ENCODE measurements at regions not wholly inside any gene's neighbourhood (a gene's known extent, or its start where the extent isn't known, plus 50 kb on each side); places are given as distances from the start of the nearest gene placed in this dataset.
"Not testable (repeated sequence)": the region's sequence is repeated elsewhere in the genome, so short reads cannot be mapped to it uniquely, and the experiment has no call there.

DNA sequence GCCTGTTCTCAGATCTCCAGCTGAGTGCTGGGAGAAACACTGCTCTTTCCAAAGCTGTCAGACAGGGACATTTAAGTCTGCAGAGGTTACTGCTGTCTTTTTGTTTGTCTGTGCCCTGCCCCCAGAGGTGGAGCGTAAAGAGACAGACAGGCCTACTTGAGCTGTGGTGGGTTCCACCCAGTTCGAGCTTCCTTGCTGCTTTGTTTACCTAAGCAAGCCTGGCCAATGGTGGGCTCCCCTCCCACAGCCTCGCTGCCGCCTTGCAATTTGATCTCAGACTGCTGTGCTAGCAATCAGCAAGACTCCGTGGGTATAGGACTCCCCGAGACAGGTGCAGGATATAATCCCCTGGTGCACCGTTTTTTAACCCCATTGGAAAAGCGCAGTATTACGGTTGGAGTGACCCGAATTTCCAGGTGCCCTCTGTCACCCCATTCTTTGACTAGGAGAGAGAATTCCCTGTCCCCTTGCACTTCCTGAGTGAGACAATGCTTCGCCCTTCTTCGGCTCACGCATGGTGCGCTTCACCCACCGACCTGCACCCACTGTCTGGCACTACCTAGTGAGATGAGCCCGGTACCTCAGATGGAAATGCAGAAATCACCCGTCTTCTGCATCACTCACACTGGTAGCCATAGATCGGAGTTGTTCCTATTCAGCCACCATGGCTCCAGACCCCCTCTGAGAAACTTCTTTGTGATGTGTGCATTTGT lies 650.3 kb upstream of the ALG10B start:
- TF ChIP-seq, protein P1, sequence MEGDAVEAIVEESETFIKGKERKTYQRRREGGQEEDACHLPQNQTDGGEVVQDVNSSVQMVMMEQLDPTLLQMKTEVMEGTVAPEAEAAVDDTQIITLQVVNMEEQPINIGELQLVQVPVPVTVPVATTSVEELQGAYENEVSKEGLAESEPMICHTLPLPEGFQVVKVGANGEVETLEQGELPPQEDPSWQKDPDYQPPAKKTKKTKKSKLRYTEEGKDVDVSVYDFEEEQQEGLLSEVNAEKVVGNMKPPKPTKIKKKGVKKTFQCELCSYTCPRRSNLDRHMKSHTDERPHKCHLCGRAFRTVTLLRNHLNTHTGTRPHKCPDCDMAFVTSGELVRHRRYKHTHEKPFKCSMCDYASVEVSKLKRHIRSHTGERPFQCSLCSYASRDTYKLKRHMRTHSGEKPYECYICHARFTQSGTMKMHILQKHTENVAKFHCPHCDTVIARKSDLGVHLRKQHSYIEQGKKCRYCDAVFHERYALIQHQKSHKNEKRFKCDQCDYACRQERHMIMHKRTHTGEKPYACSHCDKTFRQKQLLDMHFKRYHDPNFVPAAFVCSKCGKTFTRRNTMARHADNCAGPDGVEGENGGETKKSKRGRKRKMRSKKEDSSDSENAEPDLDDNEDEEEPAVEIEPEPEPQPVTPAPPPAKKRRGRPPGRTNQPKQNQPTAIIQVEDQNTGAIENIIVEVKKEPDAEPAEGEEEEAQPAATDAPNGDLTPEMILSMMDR (conservative IDR thresholded peaks at IDR 0.05; ENCODE audit: low read length) = no peak
- TF ChIP-seq EZH2phosphoT487 (IDR thresholded peaks at IDR 0.05; ENCODE audit: borderline replicate concordance) = no peak

DNA sequence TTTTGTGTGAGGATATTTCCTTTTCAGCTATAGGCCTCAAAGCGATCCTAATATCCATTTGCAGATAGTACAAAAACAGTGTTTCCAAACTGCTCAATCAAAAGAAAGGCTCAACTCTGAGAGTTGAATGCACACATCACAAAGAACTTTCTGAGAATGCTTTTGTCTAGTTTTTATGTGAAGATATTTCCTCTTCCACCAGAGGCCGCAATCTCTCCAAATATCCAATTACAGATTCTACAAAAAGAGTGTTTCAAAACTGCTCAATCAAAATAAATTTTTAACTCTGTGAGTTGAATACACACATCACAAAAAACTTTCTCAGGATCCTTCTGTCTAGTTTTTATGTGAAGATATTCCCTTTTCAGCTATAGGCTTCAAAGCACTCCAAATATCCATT lies 648.0 kb upstream of the ALG10B start:
- H3F3A ChIP-seq (ENCODE audit: low read depth); H3K9me2 ChIP-seq (replicated peaks; ENCODE audit: low read depth, low read length): not testable (repeated sequence)

More for the DNA sequence above, 650.3 kb upstream of the ALG10B start:
- no peak overlapping the region for H3K4me2 ChIP-seq (ENCODE audit: low read depth, low read length, poor library complexity, severe bottlenecking)
- H3K4me1 ChIP-seq (ENCODE audit: insufficient read depth, low read length, poor library complexity, severe bottlenecking) = no peaks in the 10 kb centered on the region
- no peaks in the 10 kb centered on the region for H4K20me1 ChIP-seq (ENCODE audit: insufficient read depth, low read length, poor library complexity, severe bottlenecking)
- no peak overlapping the region for H3K9ac ChIP-seq (ENCODE audit: low read depth, low read length, poor library complexity, severe bottlenecking)
- H3F3A ChIP-seq (ENCODE audit: low read depth) = no peaks in the 10 kb centered on the region
- no peaks in the 10 kb centered on the region for H3K79me2 ChIP-seq (ENCODE audit: insufficient read depth, low read length)
- H2AFZ ChIP-seq (ENCODE audit: low read length) = no peak overlapping the region
- H3K27me3 ChIP-seq (ENCODE audit: insufficient read depth, low read length, poor library complexity, severe bottlenecking) = no peaks in the 10 kb centered on the region
- H3K36me3 ChIP-seq (ENCODE audit: insufficient read depth, low read length) = no peaks in the 10 kb centered on the region
- no peak overlapping the region for H3K4me3 ChIP-seq (ENCODE audit: low read length, poor library complexity, severe bottlenecking)
- no peaks in the 10 kb centered on the region for H3K9me3 ChIP-seq (ENCODE audit: insufficient read depth, low read depth, low read length)
- H3K9me2 ChIP-seq (replicated peaks; ENCODE audit: low read depth, low read length) = no peaks in the 10 kb centered on the region

DNA sequence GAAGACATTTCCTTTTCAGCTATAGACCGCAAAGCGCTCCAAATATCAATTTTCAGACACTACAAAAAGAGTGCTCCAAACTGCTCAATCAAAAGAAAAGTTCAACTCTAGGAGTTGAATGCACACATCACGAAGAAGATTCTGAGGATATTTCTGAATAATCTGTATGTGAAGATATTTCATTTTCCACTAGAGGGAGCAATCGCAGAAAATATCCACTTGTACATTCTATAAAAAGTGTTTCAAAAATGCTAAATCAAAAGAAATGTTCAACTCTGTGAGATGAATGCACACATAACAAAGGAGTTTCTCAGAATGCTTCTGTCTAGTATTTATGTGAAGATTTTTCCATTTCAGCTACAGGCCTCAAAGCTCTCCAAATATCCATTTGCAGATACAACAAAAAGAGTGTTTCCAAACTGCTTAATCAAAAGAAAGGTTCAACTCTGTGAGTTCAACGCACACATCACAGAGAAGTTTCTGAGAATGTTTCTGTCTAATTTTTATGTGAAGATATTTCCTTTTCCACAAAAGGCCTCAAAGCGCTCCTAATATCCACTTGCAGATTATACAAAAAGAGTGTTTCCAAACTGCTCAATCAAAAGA lies 643.8 kb upstream of the ALG10B start:
- Histone ChIP-seq H3K9ac (ENCODE audit: low read depth, low read length, poor library complexity, severe bottlenecking) (no peak overlapping the region), H3K4me2 (ENCODE audit: low read depth, low read length, poor library complexity, severe bottlenecking) (no peak overlapping the region), H3K79me2 (ENCODE audit: insufficient read depth, low read length) (no peaks in the 10 kb centered on the region), H3K4me3 (ENCODE audit: low read length, poor library complexity, severe bottlenecking) (no peak overlapping the region), H4K20me1 (ENCODE audit: insufficient read depth, low read length, poor library complexity, severe bottlenecking) (no peaks in the 10 kb centered on the region), H3K27me3 (ENCODE audit: insufficient read depth, low read length, poor library complexity, severe bottlenecking) (no peaks in the 10 kb centered on the region), H3K36me3 (ENCODE audit: insufficient read depth, low read length) (no peaks in the 10 kb centered on the region), H3F3A (ENCODE audit: low read depth) (no peaks in the 10 kb centered on the region), H3K9me3 (ENCODE audit: insufficient read depth, low read depth, low read length) (no peaks in the 10 kb centered on the region), H2AFZ (ENCODE audit: low read length) (no peak overlapping the region), H3K4me1 (ENCODE audit: insufficient read depth, low read length, poor library complexity, severe bottlenecking) (no peaks in the 10 kb centered on the region), H3K9me2 (replicated peaks; ENCODE audit: low read depth, low read length) (no peaks in the 10 kb centered on the region)
- no peak for TF ChIP-seq EZH2phosphoT487 (IDR thresholded peaks at IDR 0.05; ENCODE audit: borderline replicate concordance)
- TF ChIP-seq, protein P1 (conservative IDR thresholded peaks at IDR 0.05; ENCODE audit: low read length) = peak; percentile 55; the same call in 1 of the 2 replicates

More for the DNA sequence above, 648.0 kb upstream of the ALG10B start:
- H3K9me3 ChIP-seq (ENCODE audit: insufficient read depth, low read depth, low read length); H3K9ac ChIP-seq (ENCODE audit: low read depth, low read length, poor library complexity, severe bottlenecking); H3K79me2 ChIP-seq (ENCODE audit: insufficient read depth, low read length); H3K4me1 ChIP-seq (ENCODE audit: insufficient read depth, low read length, poor library complexity, severe bottlenecking); H2AFZ ChIP-seq (ENCODE audit: low read length); H3K27me3 ChIP-seq (ENCODE audit: insufficient read depth, low read length, poor library complexity, severe bottlenecking); H3K36me3 ChIP-seq (ENCODE audit: insufficient read depth, low read length); H3K4me2 ChIP-seq (ENCODE audit: low read depth, low read length, poor library complexity, severe bottlenecking); H4K20me1 ChIP-seq (ENCODE audit: insufficient read depth, low read length, poor library complexity, severe bottlenecking); H3K4me3 ChIP-seq (ENCODE audit: low read length, poor library complexity, severe bottlenecking): not testable (repeated sequence)
